ENCODE measurements at regions not wholly inside any gene's neighbourhood (a gene's known extent, or its start where the extent isn't known, plus 50 kb on each side); places are given as distances from the start of the nearest gene placed in this dataset.

- in situ Hi-C loops (cut with HindIII; ENCODE audit: low pct_unique_long_range_greater_than_20kb, low sequenced_read_pairs): no loop called here
- DNase-seq (ENCODE audit: low read depth, low spot score): no peak
These were observed 626.8 kb downstream of the DNAH5 start for GRCh38 chr5:13317654-13318053.

DNA sequence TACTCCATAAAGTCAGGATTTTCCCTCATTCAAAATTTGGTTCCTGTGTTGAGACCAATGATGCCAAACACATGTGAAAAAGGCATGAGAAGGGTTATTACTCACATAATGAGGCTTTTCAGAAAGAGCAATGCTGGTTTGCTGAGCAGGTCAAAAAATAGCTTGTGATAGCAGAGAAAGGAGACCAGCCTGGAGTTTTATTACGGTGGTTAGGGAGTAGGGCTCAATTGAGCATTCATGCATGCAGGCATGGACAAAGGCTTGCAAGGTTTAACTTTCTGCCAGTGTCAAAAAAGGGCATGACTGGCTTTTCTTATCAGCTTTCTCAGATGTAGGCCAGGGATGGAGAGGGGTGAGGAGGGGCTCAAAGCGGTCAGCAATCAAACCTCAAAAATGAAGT, 628.3 kb downstream of the DNAH5 start:
- peak; percentile 13 for DNase-seq (ENCODE audit: low read depth, low spot score)
- in situ Hi-C loops (cut with HindIII; ENCODE audit: low pct_unique_long_range_greater_than_20kb, low sequenced_read_pairs): no loop called here

DNA sequence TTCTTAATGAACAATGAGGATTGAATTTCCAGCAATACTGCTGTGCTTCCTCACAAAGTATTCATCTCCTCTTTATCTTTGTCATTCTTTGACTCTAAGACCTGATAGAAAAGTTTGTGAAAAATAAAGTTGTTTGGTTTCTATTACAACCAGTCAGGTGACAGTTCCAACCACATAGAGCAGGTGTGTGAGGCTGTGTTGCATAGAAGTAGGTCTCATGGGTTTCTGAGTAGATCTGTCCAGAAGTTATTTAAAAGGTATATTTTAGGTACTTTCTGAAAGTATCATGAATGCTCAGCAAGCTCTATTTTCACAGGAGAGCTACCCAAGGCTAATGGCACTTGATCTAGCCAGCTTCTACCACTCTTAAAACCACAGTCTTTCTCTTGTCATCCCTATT, 637.0 kb downstream of the DNAH5 start:
- DNase-seq (ENCODE audit: low read depth, low spot score): no peak
- in situ Hi-C loops (cut with HindIII; ENCODE audit: low pct_unique_long_range_greater_than_20kb, low sequenced_read_pairs): no loop called here

DNA sequence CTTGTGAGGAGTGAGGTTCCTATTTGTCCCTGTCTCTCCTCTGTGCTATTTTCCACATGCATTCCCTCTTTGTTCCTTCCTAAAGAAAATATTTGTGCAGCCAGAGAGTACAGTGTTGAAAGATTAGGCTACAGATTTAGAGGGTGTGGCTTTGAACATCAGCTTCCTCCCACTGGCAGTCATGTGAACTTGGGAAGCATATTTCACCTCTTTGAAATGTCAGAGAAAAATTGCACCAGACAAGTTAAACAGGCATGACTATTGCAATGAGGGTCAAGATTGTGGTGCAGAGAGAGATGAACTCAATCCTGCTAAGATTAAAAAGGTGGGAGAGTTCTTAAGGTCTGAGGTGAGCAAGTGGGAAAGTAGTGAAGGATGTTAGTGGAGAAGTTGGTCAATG, 641.0 kb downstream of the DNAH5 start:
- DNase-seq (ENCODE audit: low read depth, low spot score): no peak
- in situ Hi-C loops (cut with HindIII; ENCODE audit: low pct_unique_long_range_greater_than_20kb, low sequenced_read_pairs): no loop called here

GRCh38 chr5:13278811-13279210, 665.7 kb downstream of the DNAH5 start:
- in situ Hi-C loops (cut with HindIII; ENCODE audit: low pct_unique_long_range_greater_than_20kb, low sequenced_read_pairs): no loop called here
- no peak for DNase-seq (ENCODE audit: low read depth, low spot score)

GRCh38 chr5:13278148-13278547, 666.3 kb downstream of the DNAH5 start:
- in situ Hi-C loops (cut with HindIII; ENCODE audit: low pct_unique_long_range_greater_than_20kb, low sequenced_read_pairs): no loop called here
- peak; percentile 64 for DNase-seq (ENCODE audit: low read depth, low spot score)

- DNase-seq (ENCODE audit: low read depth, low spot score): no peak
- in situ Hi-C loops (cut with HindIII; ENCODE audit: low pct_unique_long_range_greater_than_20kb, low sequenced_read_pairs): no loop called here
These were observed 668.3 kb downstream of the DNAH5 start for GRCh38 chr5:13276156-13276555.

GRCh38 chr5:13263701-13264100, 680.8 kb downstream of the DNAH5 start:
- in situ Hi-C loops (cut with HindIII; ENCODE audit: low pct_unique_long_range_greater_than_20kb, low sequenced_read_pairs): no loop called here
- no peak for DNase-seq (ENCODE audit: low read depth, low spot score)

GRCh38 chr5:13253111-13253510, 691.4 kb downstream of the DNAH5 start:
- no peak for DNase-seq (ENCODE audit: low read depth, low spot score)
- in situ Hi-C loops (cut with HindIII; ENCODE audit: low pct_unique_long_range_greater_than_20kb, low sequenced_read_pairs): no loop called here

DNA sequence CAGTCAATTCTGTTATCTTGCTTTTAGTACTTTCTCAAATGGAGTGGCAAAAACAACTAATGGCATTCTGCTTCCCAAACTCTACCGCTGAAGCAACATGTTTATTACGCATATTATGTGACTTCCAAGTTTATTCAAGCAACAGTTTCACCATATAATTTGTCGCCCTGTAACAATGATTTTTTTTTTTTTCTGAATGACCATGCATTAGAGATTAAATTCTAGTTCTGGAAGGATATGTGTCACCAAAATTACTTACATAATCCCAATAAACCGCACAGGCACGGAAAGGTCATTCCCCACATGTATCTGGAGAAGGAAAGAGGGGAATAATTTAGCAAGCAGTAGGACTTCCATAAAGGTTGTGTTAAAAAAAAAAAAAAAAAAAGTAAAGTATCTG, 691.8 kb downstream of the DNAH5 start:
- in situ Hi-C loops (cut with HindIII; ENCODE audit: low pct_unique_long_range_greater_than_20kb, low sequenced_read_pairs): no loop called here
- DNase-seq (ENCODE audit: low read depth, low spot score): no peak

GRCh38 chr5:13251623-13252376, 692.7 kb downstream of the DNAH5 start:
- in situ Hi-C loops (cut with HindIII; ENCODE audit: low pct_unique_long_range_greater_than_20kb, low sequenced_read_pairs): no loop called here

DNA sequence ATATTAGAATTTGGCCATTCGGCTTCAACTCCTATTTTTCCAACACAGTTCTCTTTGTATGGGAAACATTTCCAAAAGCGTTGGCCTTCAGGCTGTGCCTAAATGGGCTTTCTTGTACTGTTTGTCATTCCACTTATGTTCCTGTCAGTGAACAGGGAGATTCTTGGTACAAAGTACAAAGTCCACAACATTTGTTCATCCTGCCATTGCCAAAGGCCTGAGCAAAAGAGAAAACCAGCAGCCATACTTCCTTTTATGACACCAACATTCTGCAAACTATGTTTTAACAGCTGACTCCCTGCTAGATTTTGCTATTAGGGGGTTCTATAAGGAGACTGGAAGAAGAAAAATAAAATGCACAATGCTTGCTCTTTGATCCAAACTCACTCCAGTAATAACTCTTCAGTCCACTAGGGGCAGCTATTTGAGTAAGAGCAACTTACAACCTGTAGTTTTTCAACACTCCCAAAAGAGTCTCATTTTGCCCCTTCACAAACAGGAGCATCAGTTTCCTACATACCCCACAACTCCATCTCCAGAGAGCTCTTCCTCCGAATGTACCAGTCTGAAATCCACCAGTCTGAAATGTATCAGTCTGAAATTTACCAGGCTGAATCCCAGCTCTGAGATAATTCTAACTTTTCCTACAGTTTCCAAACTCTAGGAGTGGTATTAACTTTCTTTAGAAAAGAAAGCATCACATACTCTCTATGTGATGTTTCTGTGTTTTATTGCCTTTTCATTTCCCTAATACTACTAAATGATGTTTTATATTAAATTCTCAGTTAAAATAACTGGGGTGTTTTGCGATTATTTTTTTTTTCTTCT, 693.8 kb downstream of the DNAH5 start:
- in situ Hi-C loops (cut with HindIII; ENCODE audit: low pct_unique_long_range_greater_than_20kb, low sequenced_read_pairs): no loop called here
- DNase-seq (ENCODE audit: low read depth, low spot score): peak; percentile 65

More at GRCh38 chr5:13251623-13252376, 692.7 kb downstream of the DNAH5 start:
- no peak for DNase-seq (ENCODE audit: low read depth, low spot score)

DNA sequence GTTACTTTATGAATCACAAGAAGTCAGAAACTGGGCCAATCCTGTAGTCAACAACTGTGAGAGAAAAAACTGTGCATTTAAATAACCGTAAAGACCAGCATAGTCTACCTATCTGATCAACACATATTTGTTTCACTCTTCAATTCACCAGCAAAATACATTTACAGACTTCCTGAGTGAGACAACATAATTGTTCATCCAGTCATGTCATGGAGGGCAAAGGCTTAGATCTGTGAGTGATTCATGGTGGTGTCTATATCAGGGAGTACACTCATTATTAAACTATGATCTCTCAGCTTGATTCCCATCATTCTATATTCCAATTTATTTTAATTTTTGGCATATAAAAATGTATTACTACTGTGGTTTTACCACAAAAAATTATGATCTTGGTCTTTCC, 694.6 kb downstream of the DNAH5 start:
- in situ Hi-C loops (cut with HindIII; ENCODE audit: low pct_unique_long_range_greater_than_20kb, low sequenced_read_pairs): no loop called here
- no peak for DNase-seq (ENCODE audit: low read depth, low spot score)

- in situ Hi-C loops (cut with HindIII; ENCODE audit: low pct_unique_long_range_greater_than_20kb, low sequenced_read_pairs): no loop called here
- DNase-seq (ENCODE audit: low read depth, low spot score): no peak
These were observed 696.2 kb downstream of the DNAH5 start for GRCh38 chr5:13248253-13248652.

DNA sequence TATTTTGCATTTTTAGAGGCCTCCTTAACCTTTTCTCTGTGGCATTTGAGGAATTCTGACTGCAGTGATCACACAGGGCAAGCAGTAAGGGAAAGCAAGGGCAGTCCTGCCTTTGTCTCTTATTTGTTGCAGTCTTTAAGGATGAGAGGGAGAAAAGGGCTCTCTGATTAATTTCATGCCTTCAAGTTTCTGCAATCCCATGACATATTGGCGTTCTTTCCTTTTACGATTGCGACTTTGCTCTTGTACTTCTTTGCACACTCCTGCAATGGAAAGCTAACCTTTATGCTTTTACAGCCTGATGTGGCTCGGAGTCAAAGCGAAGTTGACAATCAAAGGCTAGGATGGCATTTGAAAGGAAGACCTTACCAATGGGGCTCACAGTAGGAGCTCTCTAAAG, 698.4 kb downstream of the DNAH5 start:
- in situ Hi-C loops (cut with HindIII; ENCODE audit: low pct_unique_long_range_greater_than_20kb, low sequenced_read_pairs): no loop called here
- no peak for DNase-seq (ENCODE audit: low read depth, low spot score)

DNA sequence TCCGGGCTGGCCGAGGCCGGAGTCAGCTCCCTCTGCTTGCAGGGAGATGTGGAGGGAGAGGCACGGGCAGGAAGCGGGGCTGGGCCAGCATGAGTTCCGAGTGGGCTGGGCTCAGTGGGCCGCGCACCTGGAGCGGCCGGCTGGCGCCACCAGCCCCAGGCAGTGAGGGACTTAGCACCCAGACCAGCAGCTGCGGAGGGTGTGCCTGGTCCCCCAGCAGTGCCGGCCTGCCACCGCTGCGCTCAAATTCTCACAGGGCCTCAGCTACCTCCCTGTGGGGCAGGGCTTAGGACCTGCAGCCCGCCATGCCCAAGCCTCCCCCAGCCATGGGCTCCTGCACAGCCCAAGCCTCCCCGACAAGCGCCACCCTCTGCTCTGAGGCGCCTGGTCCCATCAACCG, 700.3 kb downstream of the DNAH5 start:
- DNase-seq (ENCODE audit: low read depth, low spot score): no peak
- in situ Hi-C loops (cut with HindIII; ENCODE audit: low pct_unique_long_range_greater_than_20kb, low sequenced_read_pairs): no loop called here

GRCh38 chr5:13227513-13227912, 717.0 kb downstream of the DNAH5 start:
- no peak for DNase-seq (ENCODE audit: low read depth, low spot score)
- in situ Hi-C loops (cut with HindIII; ENCODE audit: low pct_unique_long_range_greater_than_20kb, low sequenced_read_pairs): no loop called here

DNA sequence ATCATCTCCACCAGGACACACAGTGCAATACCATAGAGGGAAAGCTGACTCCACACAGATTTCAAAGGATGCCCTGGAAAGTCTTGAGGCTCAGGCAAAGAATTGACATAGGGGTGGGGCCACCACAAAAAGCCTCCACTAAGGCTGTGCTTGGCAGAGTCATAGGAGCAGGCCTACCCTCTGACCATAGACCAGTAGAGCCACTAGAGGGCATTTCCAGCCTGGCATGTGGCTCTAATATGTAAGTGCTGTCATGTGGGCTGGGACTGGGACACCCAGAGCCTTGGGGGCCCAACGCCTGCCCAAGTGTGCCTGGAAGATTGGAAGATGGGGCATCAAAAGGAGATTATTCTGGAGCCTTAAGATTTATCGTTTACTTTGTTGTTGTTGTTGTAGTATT, 726.0 kb downstream of the DNAH5 start:
- DNase-seq (ENCODE audit: low read depth, low spot score): peak; percentile 71
- in situ Hi-C loops (cut with HindIII; ENCODE audit: low pct_unique_long_range_greater_than_20kb, low sequenced_read_pairs): no loop called here

DNA sequence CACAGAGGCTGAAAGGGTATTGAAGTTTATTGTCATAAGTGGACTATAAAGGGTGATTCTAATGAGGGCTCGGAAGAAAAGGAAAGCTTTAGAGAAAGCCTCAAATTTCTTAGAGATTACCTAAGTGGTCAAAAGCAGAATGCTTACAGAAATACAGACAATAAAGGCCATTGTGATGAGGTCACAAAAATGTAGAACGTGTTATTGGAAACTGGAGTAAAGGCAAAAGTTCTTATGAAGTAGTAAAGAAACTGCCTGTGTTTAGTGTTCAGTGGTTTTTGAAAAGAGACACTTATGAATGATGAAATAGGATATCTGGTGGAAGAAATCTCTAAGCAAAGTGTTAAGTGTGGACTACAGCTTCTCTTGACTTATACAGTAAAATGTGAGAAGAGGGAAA, 726.9 kb downstream of the DNAH5 start:
- in situ Hi-C loops (cut with HindIII; ENCODE audit: low pct_unique_long_range_greater_than_20kb, low sequenced_read_pairs): no loop called here
- DNase-seq (ENCODE audit: low read depth, low spot score): peak; percentile 7

All from SK-MEL-5 (cell line).